EH (cell line): ENCODE measurements at regions not wholly inside any gene's neighbourhood (a gene's known extent, or its start where the extent isn't known, plus 50 kb on each side); places are given as distances from the start of the nearest gene placed in this dataset.
"Not testable (repeated sequence)": the region's sequence is repeated elsewhere in the genome, so short reads cannot be mapped to it uniquely, and the experiment has no call there.

Experiments
- DNase-seq: peaks from one replicate; pipeline ENCODE4 v3.0.0-alpha.2; 2015; ENCODE audit warnings: low read depth

GRCh38 chr4:112708772-112709171 is 71.8 kb downstream of the LARP7 start:
- DNase-seq, result no peak

- DNase-seq, result no peak
These were observed 78.3 kb downstream of the LARP7 start for GRCh38 chr4:112714922-112715901.

GRCh38 chr4:112717856-112718255 is 80.9 kb downstream of the LARP7 start:
- no peak for DNase-seq

- DNase-seq, result no peak
These were observed 84.7 kb downstream of the LARP7 start for GRCh38 chr4:112721627-112722026.

- DNase-seq, result no peak
These were observed 89.1 kb downstream of the LARP7 start for GRCh38 chr4:112726041-112726440.

GRCh38 chr4:112727728-112728127 is 90.8 kb downstream of the LARP7 start:
- not testable (repeated sequence) for DNase-seq

GRCh38 chr4:112731715-112732114 is 94.8 kb downstream of the LARP7 start:
- DNase-seq, result no peak

GRCh38 chr4:112732142-112732541 is 95.2 kb downstream of the LARP7 start:
- DNase-seq, result no peak

GRCh38 chr4:112735474-112735951 is 98.6 kb downstream of the LARP7 start:
- DNase-seq, result no peak

GRCh38 chr4:112736718-112737135 is 99.8 kb downstream of the LARP7 start:
- DNase-seq, result no peak

- no peak for DNase-seq
These were observed 102.5 kb downstream of the LARP7 start for GRCh38 chr4:112739442-112739841.

GRCh38 chr4:112747036-112747435 is 110.1 kb downstream of the LARP7 start:
- DNase-seq, result no peak

GRCh38 chr4:112748352-112748878 is 111.5 kb downstream of the LARP7 start:
- DNase-seq, result no peak

- DNase-seq, result not testable (repeated sequence)
These were observed 113.8 kb downstream of the LARP7 start for GRCh38 chr4:112750749-112751148.

- no peak for DNase-seq
These were observed 114.5 kb downstream of the LARP7 start for GRCh38 chr4:112751447-112751846.

GRCh38 chr4:112752061-112752460 is 115.1 kb downstream of the LARP7 start:
- DNase-seq, result no peak

GRCh38 chr4:112752510-112752909 is 115.6 kb downstream of the LARP7 start:
- no peak for DNase-seq

GRCh38 chr4:112753333-112753732 is 116.4 kb downstream of the LARP7 start:
- no peak for DNase-seq

GRCh38 chr4:112759313-112759712 is 122.4 kb downstream of the LARP7 start:
- DNase-seq, result no peak

GRCh38 chr4:112765317-112765974 is 128.5 kb downstream of the LARP7 start:
- peak; percentile 24 for DNase-seq

- peak; percentile 30 for DNase-seq
These were observed 129.5 kb downstream of the LARP7 start for GRCh38 chr4:112766422-112766821.

- DNase-seq, result no peak
These were observed 130.4 kb downstream of the LARP7 start for GRCh38 chr4:112767386-112767785.

- no peak for DNase-seq
These were observed 133.2 kb downstream of the LARP7 start for GRCh38 chr4:112770114-112770513.
